Left hindlimb (tissue), 1 donor: ENCODE measurements at regions not wholly inside any gene's neighbourhood (a gene's known extent, or its start where the extent isn't known, plus 50 kb on each side); places are given as distances from the start of the nearest gene placed in this dataset.

Experiments
- DNase-seq: peaks from one replicate; pipeline ENCODE4 v3.0.0-alpha.2; 2018

- no peak for DNase-seq
These were observed 92.9 kb upstream of the MAST4 start for GRCh38 chr5:66503203-66503789.

- DNase-seq: no peak
These were observed 89.1 kb upstream of the MAST4 start for GRCh38 chr5:66507106-66507505.

GRCh38 chr5:66511491-66511890 lies 84.7 kb upstream of the MAST4 start:
- DNase-seq: no peak

GRCh38 chr5:66513130-66513529 lies 83.1 kb upstream of the MAST4 start:
- no peak for DNase-seq

DNA sequence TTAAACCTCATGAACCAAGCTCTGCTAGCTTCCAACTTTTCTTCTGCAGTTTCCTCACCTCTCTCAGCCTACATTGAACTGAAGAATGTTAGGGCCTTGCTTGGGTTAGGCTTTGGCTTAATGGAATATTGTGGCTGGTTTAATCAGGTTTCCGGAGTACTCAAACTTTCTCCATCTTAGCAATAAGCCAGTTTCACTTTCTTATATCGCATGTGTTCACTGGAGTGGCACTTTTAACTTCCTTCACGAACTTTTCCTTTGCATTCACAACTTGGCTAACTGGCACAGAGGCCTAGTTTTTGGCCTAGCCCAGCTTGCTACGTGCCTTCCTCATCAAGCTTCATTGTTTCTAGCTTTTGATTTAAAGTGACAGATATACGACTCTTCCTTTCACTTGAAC lies 81.0 kb upstream of the MAST4 start:
- DNase-seq: no peak

DNA sequence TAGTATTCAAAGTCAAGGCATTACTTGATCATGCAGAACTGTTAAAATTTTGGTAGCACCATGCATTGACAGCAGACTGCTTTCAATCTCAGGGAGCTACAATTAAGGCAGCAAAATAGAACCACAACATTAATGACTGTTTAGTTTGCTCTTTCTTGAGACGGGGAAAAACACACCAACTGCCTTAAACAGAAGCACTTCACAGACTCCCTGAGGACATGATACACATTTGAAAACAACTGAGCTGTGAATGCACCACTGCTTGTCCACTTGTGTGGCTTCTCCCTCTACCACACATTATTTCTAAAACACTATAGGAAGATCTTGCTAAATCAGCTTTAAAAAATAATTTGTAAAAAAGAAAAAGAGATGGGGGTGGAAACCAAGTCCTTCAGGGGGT lies 79.6 kb upstream of the MAST4 start:
- DNase-seq: no peak

- DNase-seq: no peak
These were observed 78.8 kb upstream of the MAST4 start for GRCh38 chr5:66517351-66517750.

DNA sequence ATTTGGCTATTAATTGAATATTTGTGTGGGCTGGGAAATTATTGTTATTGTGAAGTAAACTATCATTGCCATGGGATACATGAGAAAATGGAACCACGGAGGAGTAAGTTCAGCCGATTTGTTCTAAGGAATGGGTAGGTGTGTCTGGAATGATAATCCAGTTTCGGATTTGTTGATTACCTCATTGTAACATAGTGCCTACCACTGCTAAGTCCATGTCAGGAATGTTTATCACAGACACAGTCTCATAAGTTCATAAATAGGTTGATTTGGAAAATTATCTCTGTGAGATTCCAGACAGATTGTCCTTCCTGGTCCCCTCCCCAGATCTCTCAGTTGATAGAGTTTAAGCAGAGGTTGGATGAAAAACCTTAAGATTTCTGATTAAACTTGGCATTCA lies 78.1 kb upstream of the MAST4 start:
- DNase-seq: no peak

- DNase-seq: no peak
These were observed 77.4 kb upstream of the MAST4 start for GRCh38 chr5:66518753-66519152.

GRCh38 chr5:66519626-66520025 lies 76.6 kb upstream of the MAST4 start:
- no peak for DNase-seq

- DNase-seq: no peak
These were observed 75.3 kb upstream of the MAST4 start for GRCh38 chr5:66520854-66521253.

DNA sequence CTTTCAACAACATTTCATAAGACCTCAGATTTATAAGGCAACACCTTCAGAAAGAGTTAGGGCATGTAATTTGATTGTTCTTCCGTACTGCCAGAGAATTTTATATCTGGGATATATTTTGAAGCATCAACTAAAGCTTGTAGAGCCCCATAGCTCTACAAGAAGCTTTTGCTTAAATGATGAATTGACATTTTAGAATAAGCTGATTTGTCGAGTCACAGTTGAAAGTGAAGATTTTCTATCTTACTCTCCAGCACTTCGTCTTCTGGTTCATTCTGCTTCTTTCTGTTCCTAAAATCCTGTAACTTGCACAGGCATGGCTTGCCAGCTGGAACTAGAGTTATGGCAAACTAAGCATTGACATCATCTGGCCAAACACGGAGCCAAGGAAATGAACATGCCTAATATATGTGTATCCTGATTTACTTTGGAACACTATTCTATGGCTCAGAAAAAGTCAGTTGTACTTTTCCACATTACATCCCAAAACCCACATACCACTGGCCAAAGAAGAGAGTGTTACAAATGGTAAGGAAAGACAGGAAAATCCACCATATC lies 68.6 kb upstream of the MAST4 start:
- peak; percentile 81 for DNase-seq

DNA sequence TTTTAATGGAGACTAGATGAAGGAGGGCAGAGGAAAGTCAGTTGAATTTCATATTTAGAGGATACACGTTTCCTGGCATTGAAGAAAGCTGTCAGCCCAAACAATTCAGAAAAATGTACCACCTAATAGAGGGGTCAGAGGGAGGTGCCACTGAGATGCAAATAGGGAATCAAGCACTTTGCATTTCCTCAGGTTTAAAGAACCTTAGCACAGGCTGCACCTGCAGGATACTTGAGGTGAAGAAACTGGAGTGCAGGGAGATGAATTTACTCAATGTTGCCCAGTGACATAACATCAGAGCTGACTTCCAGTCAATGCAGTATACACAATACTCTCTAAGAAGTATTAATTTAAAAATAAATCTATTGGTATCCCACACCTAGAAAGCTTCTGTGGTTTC lies 67.0 kb upstream of the MAST4 start:
- no peak for DNase-seq

GRCh38 chr5:66529704-66530103 lies 66.5 kb upstream of the MAST4 start:
- DNase-seq: no peak

- DNase-seq: no peak
These were observed 58.1 kb upstream of the MAST4 start for GRCh38 chr5:66538126-66538525.

GRCh38 chr5:66538531-66538930 lies 57.7 kb upstream of the MAST4 start:
- DNase-seq: no peak

- DNase-seq: no peak
These were observed 56.1 kb upstream of the MAST4 start for GRCh38 chr5:66540078-66540477.

DNA sequence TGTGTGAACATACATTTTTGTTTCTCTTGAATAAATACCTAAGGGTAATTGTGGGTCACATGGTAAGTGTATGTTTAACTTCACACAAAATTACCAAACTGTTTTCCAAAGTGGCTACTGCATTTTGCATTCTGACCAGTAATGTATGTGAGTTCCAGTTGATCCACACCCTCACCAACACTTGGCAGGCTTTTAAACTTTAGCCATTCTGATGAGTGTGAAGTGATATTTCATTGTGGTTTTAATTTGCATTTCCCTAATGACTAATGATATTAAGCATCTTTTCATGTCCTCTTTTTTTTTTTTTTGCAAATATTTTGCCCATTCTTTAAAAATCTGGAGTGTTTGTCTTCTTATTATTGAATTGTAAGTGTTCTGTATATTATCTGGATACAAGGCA lies 53.5 kb upstream of the MAST4 start:
- no peak for DNase-seq
